Right ventricle myocardium superior (tissue), 1 donor: ENCODE measurements at regions not wholly inside any gene's neighbourhood (a gene's known extent, or its start where the extent isn't known, plus 50 kb on each side); places are given as distances from the start of the nearest gene placed in this dataset.
"Not testable (repeated sequence)": the region's sequence is repeated elsewhere in the genome, so short reads cannot be mapped to it uniquely, and the experiment has no call there.

ENCODE experiments used
- ATAC-seq: fragments of 200-7000 bp; cut with Tn5 transposase; one replicate; pipeline ENCODE4 v1.9.1; 2020; ENCODE audit warnings: mild to moderate bottlenecking; ENCODE audit not compliant: poor library complexity
- DNase-seq: peaks from one replicate; pipeline ENCODE4 v3.0.0-alpha.2; 2020
- intact Hi-C: fragments of 100-400 bp; cut with DNase I; formaldehyde crosslinking; loops from one replicate; pipeline ENCODE4 v1.11.2; 2022
- donor health status: DM: no; HTN: yes; CAD: no; lungs with severe emphysema.

DNA sequence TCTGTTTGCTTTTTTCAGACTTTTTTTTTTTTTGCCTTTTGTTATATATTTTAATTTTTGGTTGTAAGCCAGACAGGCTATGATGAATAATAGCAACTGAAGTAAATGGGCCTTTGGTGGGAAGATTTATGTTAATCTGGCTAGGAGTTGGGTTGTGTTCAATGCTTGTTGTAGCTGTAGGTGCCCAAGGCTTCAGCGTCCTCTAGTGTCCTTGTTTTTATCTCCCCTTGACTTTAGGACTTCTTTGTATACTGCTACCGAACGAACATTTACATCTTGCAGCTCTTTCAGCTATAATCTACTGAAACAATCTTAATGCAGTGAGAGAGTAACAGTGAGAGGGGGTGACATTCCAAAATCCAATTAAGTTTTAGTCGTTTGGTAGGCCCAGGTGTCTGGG, 848.4 kb upstream of the FBXO33 start:
- DNase-seq (no peak), ATAC-seq (no peak)
- intact Hi-C loops = no loop called here

DNA sequence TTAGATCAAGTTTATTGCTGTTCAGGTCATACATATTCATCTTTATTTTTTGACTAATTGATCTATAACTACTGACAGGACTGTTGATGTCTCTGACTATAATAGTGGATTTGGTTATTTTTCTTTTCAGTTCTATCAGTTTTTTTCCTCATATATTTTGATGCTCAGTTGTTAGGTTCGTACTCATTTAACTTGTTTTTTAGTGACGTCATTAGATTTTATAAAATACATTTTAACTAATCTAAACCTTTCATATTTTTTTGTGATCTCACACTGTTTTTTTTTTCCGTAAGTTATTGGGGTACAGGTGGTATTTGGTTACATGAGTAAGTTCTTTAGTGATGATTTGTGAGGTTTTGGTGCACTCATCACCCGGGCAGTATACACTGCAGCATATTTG, 841.2 kb upstream of the FBXO33 start:
- intact Hi-C loops = no loop called here
- no peak for ATAC-seq

GRCh38 chr14:40271480-40271879, 839.2 kb upstream of the FBXO33 start:
- ATAC-seq (no peak), DNase-seq (no peak)
- intact Hi-C loops = no loop called here

More for the DNA sequence above, 841.2 kb upstream of the FBXO33 start:
- DNase-seq = no peak

- DNase-seq (no peak), ATAC-seq (no peak)
- intact Hi-C loops = no loop called here
These were observed 837.2 kb upstream of the FBXO33 start for GRCh38 chr14:40269436-40269835.

- no peak for ATAC-seq
- intact Hi-C loops = no loop called here
- DNase-seq = no peak
These were observed 836.0 kb upstream of the FBXO33 start for GRCh38 chr14:40268236-40268635.

DNA sequence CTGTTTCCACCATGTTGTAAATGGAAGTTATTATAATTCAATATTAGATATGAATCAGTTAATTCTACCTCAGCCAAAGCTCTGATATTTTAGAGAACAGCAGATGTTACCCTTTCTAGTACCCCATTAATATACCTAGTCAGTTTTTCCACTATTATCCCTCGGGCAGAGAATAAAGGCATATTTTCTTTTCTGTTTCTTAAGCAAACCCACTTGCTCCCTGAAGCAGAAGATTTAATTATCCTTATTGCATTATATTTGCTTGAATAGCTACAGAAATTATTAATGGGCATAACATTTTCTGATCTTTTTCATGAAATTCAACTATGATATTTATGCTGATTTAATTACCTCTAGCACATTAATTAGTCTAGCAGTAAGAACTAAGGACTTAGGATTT, 832.9 kb upstream of the FBXO33 start:
- intact Hi-C loops = no loop called here
- ATAC-seq = no peak
- no peak for DNase-seq

DNA sequence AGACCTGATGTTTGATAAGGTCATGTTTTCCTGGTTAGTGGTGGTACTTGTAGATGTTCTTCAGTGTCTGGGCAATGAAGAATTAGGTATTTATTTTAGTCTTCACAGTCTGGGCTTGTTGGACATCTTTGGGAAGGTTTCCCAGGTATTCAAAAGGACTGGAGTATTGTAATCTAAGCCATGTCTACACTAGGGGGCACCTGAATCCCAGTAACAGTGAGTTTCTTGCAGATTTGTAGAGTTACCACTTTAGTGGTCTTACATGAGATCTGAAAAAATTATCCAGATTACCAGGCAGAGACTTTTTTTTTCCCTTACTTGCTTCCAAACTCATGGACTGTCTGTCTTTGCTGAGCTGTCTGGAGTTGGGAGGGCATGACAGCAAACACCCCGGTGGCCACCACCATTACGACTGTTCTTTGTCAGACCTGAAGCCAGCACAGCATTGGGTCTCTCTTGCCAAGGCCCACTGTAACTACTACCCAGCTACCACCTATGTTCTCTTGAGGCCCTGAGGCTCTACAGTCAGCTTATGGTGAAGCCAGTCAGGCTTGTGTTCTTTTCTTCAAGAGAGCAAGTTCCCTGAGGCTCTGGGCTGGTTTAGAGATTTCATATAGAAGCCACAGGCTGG, 820.7 kb upstream of the FBXO33 start:
- DNase-seq (no peak), ATAC-seq (no peak)
- intact Hi-C loops = no loop called here

- DNase-seq = no peak
- ATAC-seq = no peak
- intact Hi-C loops = no loop called here
These were observed 816.4 kb upstream of the FBXO33 start for GRCh38 chr14:40248671-40249070.

GRCh38 chr14:40240245-40240859, 808.1 kb upstream of the FBXO33 start:
- no peak for ATAC-seq
- intact Hi-C loops = no loop called here
- no peak for DNase-seq

GRCh38 chr14:40232302-40232701, 800.1 kb upstream of the FBXO33 start:
- DNase-seq (no peak), ATAC-seq (no peak)
- intact Hi-C loops = no loop called here

DNA sequence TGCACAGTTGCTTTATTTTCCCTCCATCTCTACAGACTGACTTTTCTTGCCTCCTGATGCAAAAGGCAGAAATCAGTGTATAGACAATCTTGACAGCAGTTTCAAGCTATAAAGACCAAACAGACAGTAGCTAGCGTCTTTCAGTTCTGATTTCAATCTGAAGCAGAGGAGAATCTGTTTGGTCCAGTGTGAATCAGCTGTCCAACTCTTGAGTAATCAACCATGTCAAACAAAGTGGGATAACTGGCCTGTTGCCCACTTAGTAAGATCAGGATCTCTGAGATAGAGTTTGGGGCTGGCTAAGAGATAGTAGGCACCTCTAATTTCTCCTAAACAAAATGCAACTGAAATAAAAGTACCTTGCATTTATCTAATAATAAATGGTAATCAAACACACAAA, 797.4 kb upstream of the FBXO33 start:
- intact Hi-C loops = no loop called here
- no peak for DNase-seq
- no peak for ATAC-seq

GRCh38 chr14:40222996-40223395, 790.8 kb upstream of the FBXO33 start:
- ATAC-seq (no peak), DNase-seq (no peak)
- intact Hi-C loops = no loop called here

- DNase-seq (no peak), ATAC-seq (no peak)
- intact Hi-C loops = no loop called here
These were observed 789.2 kb upstream of the FBXO33 start for GRCh38 chr14:40221428-40221827.

GRCh38 chr14:40219032-40219431, 786.8 kb upstream of the FBXO33 start:
- ATAC-seq (no peak), DNase-seq (no peak)
- intact Hi-C loops = no loop called here

- DNase-seq (no peak), ATAC-seq (no peak)
- intact Hi-C loops = no loop called here
These were observed 786.2 kb upstream of the FBXO33 start for GRCh38 chr14:40218282-40218941.

- no peak for DNase-seq
- ATAC-seq = no peak
- intact Hi-C loops = no loop called here
These were observed 784.7 kb upstream of the FBXO33 start for GRCh38 chr14:40216976-40217375.

- ATAC-seq, DNase-seq, intact Hi-C loops: not testable (repeated sequence)
These were observed 784.2 kb upstream of the FBXO33 start for GRCh38 chr14:40216408-40216807.

- no peak for DNase-seq
- intact Hi-C loops = no loop called here
- ATAC-seq = no peak
These were observed 781.5 kb upstream of the FBXO33 start for GRCh38 chr14:40213701-40214100.

DNA sequence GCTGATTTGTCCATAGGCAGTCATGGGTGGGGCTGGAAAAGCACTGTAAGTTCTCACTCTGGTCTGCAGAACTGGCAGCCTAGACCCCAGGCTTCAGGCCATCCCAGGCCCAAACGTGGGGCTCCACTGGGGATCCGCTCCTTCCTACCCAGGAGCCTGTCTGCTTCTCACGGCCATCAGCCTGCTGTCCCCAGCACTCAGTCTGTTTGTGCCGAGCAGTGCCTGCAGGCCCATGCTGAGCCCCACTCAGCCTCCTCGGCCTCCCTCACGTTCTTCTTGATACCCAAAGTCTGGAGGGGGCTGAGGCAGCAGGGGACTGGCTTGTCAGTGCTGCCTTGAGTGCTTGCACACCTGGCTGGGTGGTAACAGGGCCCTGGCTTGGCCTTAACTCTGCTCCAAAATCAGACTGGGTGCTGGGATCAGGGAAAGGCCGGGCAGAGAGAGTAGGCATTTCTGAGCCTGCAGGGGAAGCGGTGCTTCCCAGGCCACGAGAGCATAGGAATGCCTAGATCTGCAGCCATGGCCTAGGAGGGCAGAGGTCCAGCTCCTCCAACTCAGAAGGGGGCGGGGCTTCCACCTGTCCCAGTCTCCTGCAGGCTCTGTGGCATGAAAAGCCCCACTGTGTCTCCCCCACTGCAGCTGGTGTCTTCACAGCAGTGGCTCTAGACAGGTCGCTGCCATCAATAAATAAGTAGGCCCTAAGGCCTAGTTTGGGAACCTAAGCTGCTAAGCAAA, 772.4 kb upstream of the FBXO33 start:
- no peak for ATAC-seq
- intact Hi-C loops = no loop called here
- no peak for DNase-seq

GRCh38 chr14:40199101-40199500, 766.9 kb upstream of the FBXO33 start:
- DNase-seq (no peak), ATAC-seq (no peak)
- intact Hi-C loops = no loop called here
